EL (cell line): ENCODE measurements at regions not wholly inside any gene's neighbourhood (a gene's known extent, or its start where the extent isn't known, plus 50 kb on each side); places are given as distances from the start of the nearest gene placed in this dataset.

Source experiments
- DNase-seq: peaks from one replicate; pipeline ENCODE4 v3.0.0-alpha.2; 2016

GRCh38 chr2:21730141-21730540 is 606.4 kb downstream of the TDRD15 start:
- DNase-seq: no peak

- DNase-seq: peak; percentile 50
These were observed 616.7 kb downstream of the TDRD15 start for GRCh38 chr2:21740484-21740883.

GRCh38 chr2:21746499-21746898 is 622.7 kb downstream of the TDRD15 start:
- no peak for DNase-seq

GRCh38 chr2:21748501-21748900 is 624.7 kb downstream of the TDRD15 start:
- no peak for DNase-seq

GRCh38 chr2:21754164-21754788 is 630.5 kb downstream of the TDRD15 start:
- no peak for DNase-seq

GRCh38 chr2:21757805-21758430 is 634.1 kb downstream of the TDRD15 start:
- no peak for DNase-seq

GRCh38 chr2:21759819-21760218 is 636.1 kb downstream of the TDRD15 start:
- no peak for DNase-seq

- DNase-seq: no peak
These were observed 637.6 kb downstream of the TDRD15 start for GRCh38 chr2:21761361-21761760.

- no peak for DNase-seq
These were observed 639.7 kb downstream of the TDRD15 start for GRCh38 chr2:21763501-21763900.

GRCh38 chr2:21770787-21771186 is 647.0 kb downstream of the TDRD15 start:
- DNase-seq: no peak

GRCh38 chr2:21772624-21773023 is 648.9 kb downstream of the TDRD15 start:
- peak; percentile 96 for DNase-seq

GRCh38 chr2:21773168-21773567 is 649.4 kb downstream of the TDRD15 start:
- DNase-seq: peak; percentile 63

- peak; percentile 20 for DNase-seq
These were observed 651.1 kb downstream of the TDRD15 start for GRCh38 chr2:21774691-21775368.

- DNase-seq: peak; percentile 53
These were observed 656.0 kb downstream of the TDRD15 start for GRCh38 chr2:21779786-21780185.

- DNase-seq: no peak
These were observed 658.2 kb downstream of the TDRD15 start for GRCh38 chr2:21781962-21782361.

GRCh38 chr2:21782866-21783265 is 659.1 kb downstream of the TDRD15 start:
- DNase-seq: no peak

GRCh38 chr2:21787941-21788340 is 664.2 kb downstream of the TDRD15 start:
- DNase-seq: peak; percentile 82

- DNase-seq: peak; percentile 54
These were observed 666.5 kb downstream of the TDRD15 start for GRCh38 chr2:21790311-21790710.

- DNase-seq: no peak
These were observed 668.8 kb downstream of the TDRD15 start for GRCh38 chr2:21792571-21792970.

- no peak for DNase-seq
These were observed 669.7 kb downstream of the TDRD15 start for GRCh38 chr2:21793461-21793860.

GRCh38 chr2:21794611-21795010 is 670.8 kb downstream of the TDRD15 start:
- no peak for DNase-seq

- DNase-seq: peak; percentile 14
These were observed 676.6 kb downstream of the TDRD15 start for GRCh38 chr2:21800356-21800755.

GRCh38 chr2:21803550-21803949 is 679.8 kb downstream of the TDRD15 start:
- DNase-seq: no peak

- no peak for DNase-seq
These were observed 680.4 kb downstream of the TDRD15 start for GRCh38 chr2:21804151-21804550.
